Stimulated activated CD4-positive, alpha-beta T cell treated with anti-CD3 and anti-CD28 coated beads, Interleukin-1b, Interleukin-23, amount 100 ng/mL, for 24 hours (primary cell): ENCODE measurements at regions not wholly inside any gene's neighbourhood (a gene's known extent, or its start where the extent isn't known, plus 50 kb on each side); places are given as distances from the start of the nearest gene placed in this dataset.
"Not testable (repeated sequence)": the region's sequence is repeated elsewhere in the genome, so short reads cannot be mapped to it uniquely, and the experiment has no call there.

ENCODE experiments used
- DNase-seq, 4 experiments: peaks; one replicate each; pipeline ENCODE4 v3.0.0-alpha.2; 2020; ENCODE audit warnings: low read depth in 4 of 4, low spot score in 1 of 4

GRCh38 chr2:8613207-8613999, 68.5 kb upstream of the ID2 start:
- not testable (repeated sequence) for DNase-seq

- DNase-seq = no peak
These were observed 67.2 kb upstream of the ID2 start for GRCh38 chr2:8614646-8615045.

GRCh38 chr2:8615252-8615575, 66.6 kb upstream of the ID2 start:
- no peak for DNase-seq

GRCh38 chr2:8615576-8616281, 66.1 kb upstream of the ID2 start:
- no peak for DNase-seq

- no peak for DNase-seq
These were observed 64.8 kb upstream of the ID2 start for GRCh38 chr2:8617048-8617447.

- no peak for DNase-seq
These were observed 64.3 kb upstream of the ID2 start for GRCh38 chr2:8617590-8617989.

- DNase-seq = no peak
These were observed 62.8 kb upstream of the ID2 start for GRCh38 chr2:8619071-8619470.

GRCh38 chr2:8620611-8621382, 61.1 kb upstream of the ID2 start:
- no peak for DNase-seq

GRCh38 chr2:8622199-8622911, 59.5 kb upstream of the ID2 start:
- no peak for DNase-seq

GRCh38 chr2:8622924-8623465, 58.9 kb upstream of the ID2 start:
- DNase-seq = no peak

- no peak for DNase-seq
These were observed 58.3 kb upstream of the ID2 start for GRCh38 chr2:8623576-8623957.

GRCh38 chr2:8623958-8624591, 57.8 kb upstream of the ID2 start:
- no peak for DNase-seq

- DNase-seq = no peak
These were observed 56.9 kb upstream of the ID2 start for GRCh38 chr2:8624855-8625398.

GRCh38 chr2:8625399-8626300, 56.2 kb upstream of the ID2 start:
- no peak for DNase-seq

- DNase-seq = no peak
These were observed 55.3 kb upstream of the ID2 start for GRCh38 chr2:8626572-8626971.

- no peak for DNase-seq
These were observed 54.7 kb upstream of the ID2 start for GRCh38 chr2:8627019-8627691.

GRCh38 chr2:8627692-8628085, 54.2 kb upstream of the ID2 start:
- no peak for DNase-seq

- DNase-seq = no peak
These were observed 53.5 kb upstream of the ID2 start for GRCh38 chr2:8628179-8628865.
